GM19351 (cell line): ENCODE measurements at regions not wholly inside any gene's neighbourhood (a gene's known extent, or its start where the extent isn't known, plus 50 kb on each side); places are given as distances from the start of the nearest gene placed in this dataset.
"Not testable (repeated sequence)": the region's sequence is repeated elsewhere in the genome, so short reads cannot be mapped to it uniquely, and the experiment has no call there.

Experiments used
- ATAC-seq: cut with Tn5 transposase; IDR thresholded peaks from one replicate; pipeline ENCODE4 v1.9.1; 2021; ENCODE audit warnings: mild to moderate bottlenecking, moderate library complexity; ENCODE audit not compliant: unreplicated experiment

GRCh38 chr18:8882632-8883408 lies 177.5 kb downstream of the MTCL1 start:
- no peak for ATAC-seq

GRCh38 chr18:8883409-8883668 lies 178.0 kb downstream of the MTCL1 start:
- no peak for ATAC-seq

GRCh38 chr18:8887877-8888276 lies 182.5 kb downstream of the MTCL1 start:
- not testable (repeated sequence) for ATAC-seq

- no peak for ATAC-seq
Observed at GRCh38 chr18:8889489-8889888, 184.1 kb downstream of the MTCL1 start.

- not testable (repeated sequence) for ATAC-seq
Observed at GRCh38 chr18:8890503-8890902, 185.1 kb downstream of the MTCL1 start.

- no peak for ATAC-seq
Observed at GRCh38 chr18:8890957-8891464, 185.7 kb downstream of the MTCL1 start.

- ATAC-seq: no peak
Observed at GRCh38 chr18:8893221-8893620, 187.9 kb downstream of the MTCL1 start.

- no peak for ATAC-seq
Observed at GRCh38 chr18:8893628-8894231, 188.4 kb downstream of the MTCL1 start.

GRCh38 chr18:8894823-8895222 lies 189.5 kb downstream of the MTCL1 start:
- ATAC-seq: no peak

- no peak for ATAC-seq
Observed at GRCh38 chr18:8895341-8895740, 190.0 kb downstream of the MTCL1 start.

- ATAC-seq: no peak
Observed at GRCh38 chr18:8895987-8896619, 190.7 kb downstream of the MTCL1 start.

GRCh38 chr18:8899000-8899399 lies 193.6 kb downstream of the MTCL1 start:
- ATAC-seq: no peak

GRCh38 chr18:8900552-8900951 lies 195.2 kb downstream of the MTCL1 start:
- ATAC-seq: no peak

GRCh38 chr18:8901019-8901418 lies 195.7 kb downstream of the MTCL1 start:
- no peak for ATAC-seq

GRCh38 chr18:8904316-8904715 lies 198.2 kb upstream of the NDUFV2 start:
- no peak for ATAC-seq

- no peak for ATAC-seq
Observed at GRCh38 chr18:8908792-8909510, 193.5 kb upstream of the NDUFV2 start.

- no peak for ATAC-seq
Observed at GRCh38 chr18:8910186-8910822, 192.2 kb upstream of the NDUFV2 start.

GRCh38 chr18:8910843-8911242 lies 191.7 kb upstream of the NDUFV2 start:
- no peak for ATAC-seq

GRCh38 chr18:8911408-8912340 lies 190.8 kb upstream of the NDUFV2 start:
- no peak for ATAC-seq
